GM18519 (cell line): ENCODE measurements at regions not wholly inside any gene's neighbourhood (a gene's known extent, or its start where the extent isn't known, plus 50 kb on each side); places are given as distances from the start of the nearest gene placed in this dataset.
"Not testable (repeated sequence)": the region's sequence is repeated elsewhere in the genome, so short reads cannot be mapped to it uniquely, and the experiment has no call there.

Source experiments
- ATAC-seq: cut with Tn5 transposase; IDR thresholded peaks from one replicate; pipeline ENCODE4 v1.9.1; 2021; ENCODE audit warnings: mild to moderate bottlenecking, moderate library complexity; ENCODE audit not compliant: unreplicated experiment, low FRiP score

DNA sequence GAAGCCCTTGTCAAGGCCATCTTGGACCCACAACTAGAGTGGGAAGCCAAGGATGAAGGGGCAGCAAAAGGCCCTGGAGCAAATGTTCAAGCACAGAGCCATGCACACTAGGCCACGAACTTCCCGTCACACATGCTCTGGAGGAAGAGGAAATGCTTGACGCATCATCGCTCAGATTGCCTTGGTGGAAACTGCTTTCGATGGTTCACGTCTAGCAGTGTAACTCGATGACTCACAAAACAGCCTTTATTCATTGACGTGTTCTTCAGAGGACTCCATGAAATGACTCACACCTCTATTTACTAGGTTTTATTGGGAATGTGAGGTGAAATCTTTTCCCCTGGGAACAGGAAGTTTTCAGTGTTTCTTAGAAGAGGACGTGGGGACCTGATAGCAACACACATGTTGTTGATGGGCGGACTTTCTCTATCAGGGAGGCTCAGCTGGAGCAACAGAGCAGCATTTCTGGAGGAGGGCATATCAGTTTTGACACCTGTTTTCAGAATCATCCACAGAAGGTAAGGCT, 79.8 kb upstream of the FLT1 start:
- no peak for ATAC-seq

DNA sequence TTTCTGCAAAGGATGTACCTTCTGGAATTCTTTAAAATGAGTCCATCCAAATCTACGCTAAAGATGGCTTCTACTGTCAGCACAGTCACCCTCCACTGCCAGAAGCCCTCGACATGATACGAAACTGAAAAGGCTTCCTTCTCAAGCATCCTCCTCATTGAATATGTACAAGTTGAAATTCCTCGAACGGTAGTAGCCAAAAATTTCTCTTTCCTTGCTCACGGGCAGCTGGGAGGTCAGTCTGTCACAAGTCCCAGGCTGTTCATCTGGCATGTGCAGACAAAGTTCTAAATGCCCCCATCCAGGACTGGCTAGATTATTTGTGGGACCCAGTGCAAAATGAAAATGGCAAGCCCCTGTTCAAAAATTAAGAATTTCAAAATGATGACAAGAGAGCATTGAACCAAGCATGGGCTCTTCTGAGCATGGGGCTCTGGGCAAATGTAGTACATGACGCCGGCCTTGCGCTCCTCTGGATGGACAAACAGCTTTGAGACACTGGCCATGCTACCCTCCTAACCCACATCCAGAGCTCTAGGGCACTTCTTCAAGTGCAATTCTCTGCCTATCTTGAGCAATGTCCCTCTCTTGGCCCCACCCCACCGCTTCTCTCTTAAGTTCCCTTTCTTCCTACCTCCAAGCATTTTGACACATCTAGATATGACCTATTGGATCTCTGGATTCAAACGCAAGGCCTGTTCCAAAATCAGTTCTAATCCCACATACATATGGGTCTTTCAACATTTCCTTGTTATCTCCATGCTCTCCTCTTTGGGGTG, 78.9 kb upstream of the FLT1 start:
- no peak for ATAC-seq

DNA sequence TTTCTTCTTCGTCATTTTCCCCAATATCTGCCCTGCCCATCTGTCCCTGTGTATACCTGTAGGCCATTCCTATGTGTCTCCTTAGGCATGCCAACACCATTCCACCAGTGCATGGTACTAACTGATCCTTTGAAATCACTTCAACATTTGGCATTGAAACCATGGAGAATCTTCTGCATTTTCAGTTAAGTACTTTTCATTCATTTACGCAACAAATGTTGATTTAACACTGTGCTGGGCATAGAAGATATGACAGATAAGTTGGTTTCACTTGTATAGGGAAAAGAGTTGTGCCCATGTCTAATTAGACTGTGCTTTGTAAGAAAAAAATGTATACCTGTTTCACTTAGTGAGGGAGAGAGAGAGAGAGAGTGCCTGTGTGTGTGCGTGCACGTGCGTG, 77.9 kb upstream of the FLT1 start:
- ATAC-seq = no peak

DNA sequence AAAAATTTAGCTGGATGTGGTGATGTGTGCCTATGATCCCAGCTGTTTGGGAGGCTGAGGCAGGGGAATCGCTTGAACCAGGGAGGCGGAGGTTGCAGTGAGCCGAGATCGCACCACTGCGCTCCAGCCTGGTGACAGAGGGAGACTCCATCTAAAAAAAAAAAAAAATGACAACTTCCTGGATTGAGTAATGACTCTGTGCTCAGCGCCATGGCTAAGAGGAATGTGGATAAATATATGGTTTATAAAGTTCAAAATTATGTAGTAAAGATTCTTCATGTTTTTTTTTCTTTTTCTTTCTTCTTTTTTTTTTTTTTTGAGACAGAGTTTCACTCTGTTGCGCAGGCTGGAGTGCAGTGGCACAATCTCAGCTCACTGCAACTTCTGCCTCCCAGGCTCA, 75.4 kb upstream of the FLT1 start:
- not testable (repeated sequence) for ATAC-seq

DNA sequence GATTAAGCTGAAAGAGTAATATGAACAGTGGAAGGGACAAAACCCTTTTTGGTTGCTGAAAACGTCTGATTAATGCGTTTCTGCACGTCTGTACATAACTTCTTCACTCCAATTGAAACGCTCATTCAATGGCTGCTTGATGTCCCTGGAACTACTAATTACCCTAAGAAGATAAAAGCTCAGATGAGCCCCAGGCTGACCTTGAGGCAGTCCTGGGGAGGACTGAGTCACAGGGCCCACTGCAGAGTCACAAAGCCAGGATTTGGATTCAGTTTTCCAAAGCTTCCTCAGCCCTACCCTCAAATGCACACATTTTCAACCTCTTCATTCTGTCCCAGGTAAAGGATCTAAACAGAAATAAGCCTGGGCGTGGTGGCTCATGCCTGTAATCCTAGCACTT, 75.0 kb upstream of the FLT1 start:
- ATAC-seq = no peak

DNA sequence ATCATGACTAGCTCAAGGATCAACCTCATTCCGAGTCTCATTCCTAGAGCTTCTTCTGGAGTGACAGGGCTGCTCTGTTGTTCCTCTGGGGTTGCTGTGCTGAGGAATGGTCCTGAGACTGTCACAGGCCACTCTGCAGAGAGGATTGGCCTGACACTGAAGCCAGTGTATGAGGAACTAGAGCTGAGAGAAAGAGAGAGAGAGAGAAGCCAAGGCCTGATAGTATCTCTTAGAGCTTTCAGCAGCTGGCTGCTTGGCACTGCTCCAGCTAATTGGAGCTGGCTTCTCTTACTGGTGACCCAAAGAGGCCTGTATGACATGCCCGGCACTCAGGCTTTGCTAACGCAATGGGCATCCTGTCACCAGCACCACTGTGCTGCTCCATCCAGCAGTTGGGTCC, 73.4 kb upstream of the FLT1 start:
- ATAC-seq = peak; percentile 58

DNA sequence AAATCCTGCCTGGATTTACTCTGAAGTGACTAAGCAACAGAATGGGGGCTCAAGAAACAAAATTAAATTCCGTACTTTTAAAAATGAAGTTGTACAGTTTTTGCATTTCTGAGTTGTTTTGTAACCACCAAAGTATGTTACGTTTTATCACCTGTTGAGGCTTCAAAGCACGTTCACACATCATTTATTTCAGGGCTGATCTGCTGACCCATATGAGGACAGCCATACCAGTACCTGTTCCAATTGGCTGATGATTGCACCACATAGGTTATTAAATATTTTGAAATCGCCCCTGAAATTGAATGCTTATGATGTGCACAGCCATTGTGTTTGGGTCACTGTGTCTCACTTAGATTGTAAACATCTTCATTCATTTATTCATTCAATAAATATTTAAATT, 72.0 kb upstream of the FLT1 start:
- ATAC-seq = no peak

DNA sequence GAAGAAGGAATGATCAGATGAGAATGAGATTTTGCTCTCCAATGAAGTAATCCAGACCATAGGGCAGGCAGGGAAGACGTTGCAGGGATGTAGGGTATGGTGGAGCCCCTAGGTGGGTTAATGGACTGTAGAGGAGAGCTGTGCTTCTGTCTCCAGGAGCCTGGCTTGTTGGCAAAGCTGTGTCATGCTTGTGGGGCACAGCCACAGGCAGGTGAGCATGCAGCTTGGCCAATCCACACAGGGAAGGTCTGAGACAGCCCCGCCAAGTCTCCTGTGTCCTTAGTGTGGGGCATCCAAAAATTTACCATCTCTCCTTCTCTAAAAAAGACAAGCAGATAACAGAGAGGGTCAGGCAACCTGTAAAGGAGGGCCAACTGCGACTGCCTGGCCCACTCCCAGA, 71.4 kb upstream of the FLT1 start:
- ATAC-seq = no peak

DNA sequence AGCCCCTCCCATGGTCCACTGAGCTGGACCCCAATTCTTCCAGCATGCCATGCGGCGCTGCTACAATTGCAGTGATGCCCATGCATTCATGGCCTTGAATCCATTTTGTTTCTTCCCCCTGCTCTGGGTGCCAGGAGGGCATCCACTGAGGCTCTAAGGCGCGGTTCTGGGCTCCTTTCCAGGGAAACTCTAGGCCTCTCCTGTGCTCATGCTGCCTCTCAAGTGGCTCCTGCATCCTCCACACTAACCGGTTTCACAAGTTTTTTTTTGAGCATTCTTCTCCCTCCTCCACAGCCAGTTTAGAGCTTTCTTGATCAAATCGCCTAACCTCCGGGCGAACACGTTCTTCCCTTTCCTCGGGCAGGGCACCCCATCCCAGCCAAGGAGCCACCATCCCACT, 69.1 kb upstream of the FLT1 start:
- no peak for ATAC-seq

DNA sequence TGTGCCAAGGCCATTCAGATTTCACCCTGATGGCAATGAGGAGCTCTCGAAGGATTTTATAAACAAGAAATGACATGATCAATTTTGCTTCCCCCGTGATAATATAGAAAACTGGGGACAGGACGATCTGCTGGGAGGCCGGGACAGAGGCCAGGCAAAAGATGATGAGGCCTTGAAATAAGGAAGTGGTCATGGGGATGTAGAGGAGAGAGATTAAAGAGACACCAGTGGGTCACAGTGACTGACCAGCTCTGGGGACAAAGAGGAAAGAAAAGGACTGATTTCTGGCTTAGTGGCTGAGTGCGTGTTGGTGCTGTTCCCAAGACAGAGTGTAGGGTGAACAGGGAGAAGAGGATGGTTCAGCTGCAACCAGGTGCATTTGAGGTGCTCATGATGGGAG, 68.7 kb upstream of the FLT1 start:
- ATAC-seq = no peak

DNA sequence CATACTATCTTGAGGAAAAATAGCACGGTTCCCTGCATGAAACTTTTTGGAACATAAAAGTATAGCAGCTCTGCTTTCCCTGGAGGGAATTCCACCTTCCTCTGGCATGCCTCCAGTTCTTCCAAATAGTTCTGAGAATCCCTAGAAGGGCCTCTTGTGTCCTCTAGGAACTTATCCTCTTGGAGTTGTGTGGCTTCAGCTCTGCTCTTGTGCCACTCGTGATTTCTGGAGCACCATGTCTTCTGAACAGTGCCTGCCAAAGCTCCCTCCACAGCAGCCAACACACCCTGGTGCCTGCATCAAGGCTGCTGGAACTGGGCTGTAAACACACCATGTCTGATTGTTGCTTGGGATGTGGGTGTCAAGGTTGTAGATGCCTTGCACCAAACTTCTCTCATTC, 65.7 kb upstream of the FLT1 start:
- no peak for ATAC-seq

DNA sequence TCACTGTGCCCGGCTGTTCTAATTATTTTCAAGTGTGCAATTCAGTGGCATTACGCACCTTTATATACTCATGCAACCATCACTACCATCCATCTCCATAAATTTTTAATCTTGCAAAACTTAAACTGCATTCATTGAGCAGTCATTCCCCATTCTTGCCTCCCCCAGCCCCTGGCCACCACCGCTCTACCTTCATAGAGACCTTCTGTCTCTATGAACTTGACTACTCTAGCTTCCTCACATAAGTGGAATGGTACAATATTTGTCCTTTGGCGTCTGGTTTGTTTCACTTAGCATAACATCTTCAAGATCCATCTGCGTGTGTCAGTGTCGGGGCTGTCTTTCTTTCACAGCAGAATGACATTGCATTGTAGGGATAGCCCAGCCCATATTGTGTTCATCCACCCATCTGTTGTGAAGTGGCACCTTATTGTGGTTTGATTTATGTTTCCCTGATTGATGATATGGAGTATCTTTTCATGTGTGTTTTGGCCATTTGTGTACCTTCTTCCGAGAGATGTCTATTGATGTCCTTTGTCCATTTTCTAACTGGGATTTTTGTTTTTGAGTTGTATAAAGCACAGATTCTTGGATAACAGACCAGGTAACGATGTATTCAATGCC, 64.8 kb upstream of the FLT1 start:
- no peak for ATAC-seq

DNA sequence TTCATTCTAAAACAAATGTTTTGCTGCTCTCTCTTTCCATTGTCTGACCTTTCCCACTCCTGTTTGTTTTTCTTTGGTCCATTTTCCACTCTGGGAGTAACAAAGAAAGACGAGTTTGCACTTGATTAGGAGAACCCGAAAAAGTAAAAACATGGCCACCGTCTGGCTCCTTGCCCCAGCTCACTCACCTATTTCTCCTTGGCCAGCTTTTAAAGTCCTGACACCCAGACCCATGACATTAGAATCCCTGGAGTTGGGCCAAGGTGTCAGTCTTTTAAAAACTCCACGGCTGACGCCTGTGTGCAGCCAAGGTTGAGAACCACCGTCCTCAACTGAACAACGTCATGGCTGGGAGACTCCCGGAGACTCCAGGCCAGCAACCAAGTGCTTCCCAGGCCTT, 63.6 kb upstream of the FLT1 start:
- no peak for ATAC-seq

DNA sequence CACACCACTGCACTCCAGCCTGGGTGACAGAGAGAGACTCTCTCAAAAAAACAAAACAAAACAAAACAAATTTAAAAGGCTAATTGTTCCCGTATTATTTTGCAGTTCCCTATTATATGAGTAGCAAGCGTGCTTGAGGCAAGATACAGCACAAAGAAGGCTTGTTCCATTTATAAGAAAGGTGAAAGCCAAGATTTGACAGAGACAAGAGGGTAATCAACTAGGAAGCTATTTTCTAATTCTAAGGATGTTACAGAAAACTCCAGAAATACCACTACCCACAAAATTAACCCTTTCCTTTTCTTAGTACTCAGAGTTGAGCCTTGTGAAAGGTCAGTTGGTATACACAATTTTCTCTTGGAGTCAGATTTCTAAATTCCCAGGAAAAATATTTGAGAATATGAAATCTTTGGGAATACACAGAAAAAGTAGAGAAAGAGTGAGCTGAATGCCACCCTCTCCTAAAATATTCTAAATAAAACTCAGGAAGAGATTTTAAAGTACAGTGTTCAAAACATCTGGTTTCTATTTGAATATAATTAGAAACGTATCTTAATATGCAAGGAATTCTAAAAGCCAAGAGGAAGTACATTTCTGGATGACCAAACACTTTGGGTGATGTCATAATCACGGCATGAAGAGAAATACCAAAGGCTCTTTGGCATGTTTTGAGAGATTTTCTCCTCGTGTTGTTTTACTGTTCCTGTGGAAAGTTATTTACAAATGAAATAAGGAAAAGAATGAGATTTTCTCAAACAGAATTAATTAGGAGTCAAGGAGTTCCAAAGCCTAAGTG, 63.0 kb upstream of the FLT1 start:
- no peak for ATAC-seq

DNA sequence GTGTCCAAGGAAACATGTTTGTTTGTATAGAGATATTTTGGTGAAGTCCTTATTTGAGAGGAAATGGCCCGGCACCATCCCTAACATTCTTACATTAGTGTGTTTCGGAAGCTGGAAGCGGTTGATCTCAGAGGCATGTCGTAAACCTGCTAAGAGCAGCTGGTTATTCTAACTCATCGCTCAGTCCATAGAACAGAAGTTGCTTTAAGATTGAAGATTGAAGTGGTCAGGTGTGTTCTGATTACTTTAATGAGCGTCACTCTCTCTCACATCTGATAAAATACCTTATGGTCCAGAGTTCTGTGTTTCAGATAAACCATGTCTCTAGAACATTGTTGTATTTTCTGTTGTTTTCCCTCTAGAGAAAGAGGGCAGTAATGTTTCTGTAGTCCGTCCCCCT, 60.2 kb upstream of the FLT1 start:
- ATAC-seq = no peak

DNA sequence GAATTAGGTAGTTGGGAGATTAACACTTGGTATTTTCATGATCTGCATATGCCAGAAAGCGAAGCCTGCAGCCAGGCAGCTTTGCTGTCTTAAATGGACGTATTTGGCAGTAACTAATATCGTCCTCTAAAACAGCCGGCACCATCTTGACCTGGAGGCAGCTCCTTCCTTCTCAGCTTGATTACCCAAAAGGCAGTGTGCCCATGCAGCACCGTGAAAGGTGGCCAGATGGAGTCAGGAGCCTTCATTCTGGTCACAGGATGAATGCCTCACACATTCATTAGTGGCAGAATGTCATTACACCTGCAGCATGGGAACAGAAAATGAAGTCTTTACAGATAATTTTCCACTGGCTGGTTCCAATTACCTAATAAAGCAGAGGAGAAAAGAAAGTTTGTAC, 59.0 kb upstream of the FLT1 start:
- no peak for ATAC-seq

DNA sequence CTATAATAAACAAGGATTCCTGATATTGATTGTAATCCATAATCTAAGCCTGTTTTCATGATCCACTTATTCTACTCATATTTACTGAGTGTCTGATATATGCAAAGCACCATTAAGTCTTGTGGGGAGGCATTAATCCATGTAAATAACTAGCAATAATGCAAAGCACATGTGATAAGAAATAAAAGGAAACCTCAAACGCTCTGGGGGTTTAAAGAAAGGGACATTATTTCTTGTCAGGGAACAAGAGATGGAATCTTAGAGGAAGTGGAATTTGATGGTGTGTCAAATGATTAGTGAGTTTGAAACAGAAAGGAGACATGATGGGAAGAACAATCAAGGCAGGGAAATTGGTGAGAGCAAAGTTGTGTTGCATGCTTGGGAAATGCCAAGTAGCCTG, 57.4 kb upstream of the FLT1 start:
- ATAC-seq = no peak

DNA sequence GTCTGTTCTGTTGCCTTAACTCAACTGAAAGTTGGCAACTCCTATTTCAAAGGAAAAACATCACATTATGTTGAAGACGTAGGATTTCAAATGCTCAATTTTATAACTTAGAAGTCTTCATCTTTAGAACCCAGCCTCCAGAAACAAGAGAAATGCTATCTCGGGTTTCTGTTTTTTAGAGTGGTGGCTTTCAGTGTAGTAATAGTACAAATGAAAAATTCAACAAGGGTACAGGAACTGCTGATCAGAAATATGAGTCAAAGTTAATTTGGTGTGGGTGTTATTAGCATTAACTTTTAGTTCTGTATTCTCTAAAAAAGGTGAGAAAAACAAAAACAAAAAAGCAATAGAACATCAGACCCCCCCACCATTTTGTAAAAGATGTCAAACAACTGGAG, 56.6 kb upstream of the FLT1 start:
- ATAC-seq = no peak

DNA sequence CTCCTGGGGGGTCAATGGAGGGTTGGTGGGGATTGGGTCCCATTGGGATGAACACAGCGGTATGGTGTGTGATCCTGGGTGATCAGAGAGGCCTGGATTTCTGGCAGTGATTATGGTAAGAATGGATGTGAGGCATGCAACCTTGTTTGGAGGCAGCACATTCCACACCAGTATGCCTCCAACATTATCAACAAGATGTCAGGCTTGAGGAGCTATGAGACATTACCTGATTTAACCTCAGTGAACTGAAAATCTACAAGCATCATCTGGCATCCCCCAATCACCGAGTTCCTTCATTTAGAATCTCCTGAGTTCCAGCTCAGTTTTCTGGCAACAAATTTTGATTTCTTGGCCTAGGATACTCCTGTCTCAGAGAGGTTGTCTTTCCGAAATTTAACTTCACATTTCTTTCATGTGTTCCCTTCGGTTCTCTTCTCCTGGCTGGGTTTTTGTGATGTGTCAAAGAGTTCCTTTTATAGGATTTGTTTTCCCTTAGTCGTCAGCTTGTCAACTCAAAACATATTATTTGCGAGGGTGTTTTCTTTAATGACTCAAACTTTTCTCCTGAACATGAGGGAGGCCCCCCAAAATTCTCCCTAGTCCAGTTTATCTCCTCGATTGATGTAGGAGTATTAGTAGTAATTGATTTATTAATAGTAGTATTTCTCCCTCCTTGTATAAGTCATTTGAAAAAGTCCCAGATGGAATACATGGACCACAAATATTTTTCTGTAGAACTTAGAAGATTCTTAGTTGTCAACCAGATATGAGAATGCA, 56.0 kb upstream of the FLT1 start:
- no peak for ATAC-seq

DNA sequence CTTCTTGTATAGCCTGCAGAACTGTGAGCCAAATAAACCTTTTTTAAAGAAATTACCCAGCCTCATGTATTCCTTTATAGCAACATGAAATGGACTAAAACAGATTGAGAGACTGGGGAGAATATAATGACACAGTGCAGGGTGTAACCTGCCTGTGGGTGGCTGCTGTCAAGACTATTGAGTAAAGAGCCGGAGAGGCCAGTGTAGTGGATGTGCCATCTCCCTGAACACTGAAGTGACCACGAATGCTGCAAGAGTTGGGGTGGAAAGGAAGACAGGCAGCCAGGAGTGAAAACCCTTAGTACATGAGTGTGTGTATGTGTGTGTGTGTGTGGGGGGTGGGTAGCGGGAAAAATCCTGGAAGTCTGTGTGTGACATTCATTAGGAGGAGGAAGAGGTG, 55.2 kb upstream of the FLT1 start:
- ATAC-seq = no peak

DNA sequence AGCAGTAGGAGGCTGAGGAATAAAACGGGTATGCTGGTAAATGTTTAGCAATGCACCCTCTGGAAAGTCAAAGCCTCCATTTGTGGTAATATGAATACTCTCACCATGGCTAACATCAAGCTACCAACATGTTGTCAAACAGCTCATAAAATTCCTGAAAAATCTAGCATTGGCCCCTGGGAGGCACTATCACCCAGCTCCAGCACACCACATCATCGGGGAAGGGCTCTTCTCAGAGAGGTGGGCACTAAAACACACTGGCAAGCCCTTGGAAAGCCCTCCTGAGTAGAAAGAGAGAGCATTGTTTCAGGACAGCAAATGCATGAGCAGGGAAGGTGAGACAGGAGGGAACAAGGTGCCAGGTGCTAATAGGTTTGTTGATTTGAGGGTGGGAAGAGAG, 53.9 kb upstream of the FLT1 start:
- ATAC-seq = no peak
